Hepatocyte (in vitro differentiated cells): ENCODE measurements at regions not wholly inside any gene's neighbourhood (a gene's known extent, or its start where the extent isn't known, plus 50 kb on each side); places are given as distances from the start of the nearest gene placed in this dataset.

ENCODE experiments used
- DNase-seq: peaks from one replicate; pipeline ENCODE4 v3.0.0-alpha.2; 2016; ENCODE audit warnings: low spot score
- H2AFZ ChIP-seq: fragments of 200-600 bp; sonication (generic); 2 replicates; pipeline ENCODE4 v1.6.0; 2016; ENCODE audit warnings: antibody characterized with exemption, mild to moderate bottlenecking
- H3K27ac ChIP-seq: fragments of 200-600 bp; sonication (generic); 2 replicates; pipeline ENCODE4 v1.5.1; 2016; ENCODE audit warnings: mild to moderate bottlenecking
- H3K27me3 ChIP-seq: fragments of 200-600 bp; sonication (generic); 2 replicates; pipeline ENCODE4 v1.6.1; 2016
- H3K36me3 ChIP-seq: fragments of 200-600 bp; sonication (generic); replicated peaks from 2 replicates; pipeline ENCODE4 v1.5.1; 2016; ENCODE audit warnings: low read depth; ENCODE audit not compliant: insufficient read depth
- H3K4me1 ChIP-seq: fragments of 200-600 bp; sonication (generic); 2 replicates; pipeline ENCODE4 v1.5.1; 2016; ENCODE audit warnings: mild to moderate bottlenecking, moderate library complexity; ENCODE audit not compliant: insufficient read depth
- H3K4me2 ChIP-seq: fragments of 200-600 bp; sonication (generic); 2 replicates; pipeline ENCODE4 v1.6.0; 2016
- H3K4me3 ChIP-seq: fragments of 200-600 bp; sonication (generic); 2 replicates; pipeline ENCODE4 v1.5.1; 2016; ENCODE audit warnings: mild to moderate bottlenecking
- H3K79me2 ChIP-seq: fragments of 200-600 bp; sonication (generic); 2 replicates; pipeline ENCODE4 v1.6.0; 2017; ENCODE audit warnings: mild to moderate bottlenecking
- H3K9me2 ChIP-seq: fragments of 200-600 bp; sonication (generic); replicated peaks from 2 replicates; pipeline ENCODE4 v1.6.0; 2017; ENCODE audit warnings: mild to moderate bottlenecking; ENCODE audit not compliant: insufficient read depth
- H3K9me3 ChIP-seq: fragments of 200-600 bp; sonication (generic); 2 replicates; pipeline ENCODE4 v1.5.1; 2016; ENCODE audit warnings: low read depth, mild to moderate bottlenecking
- H4K20me1 ChIP-seq: fragments of 200-600 bp; sonication (generic); 2 replicates; pipeline ENCODE4 v1.6.0; 2016; ENCODE audit warnings: mild to moderate bottlenecking; ENCODE audit not compliant: insufficient read depth, poor library complexity, severe bottlenecking
- EZH2 ChIP-seq: fragments of 200-600 bp; sonication (generic); IDR thresholded peaks from 2 replicates; pipeline ENCODE4 v1.6.1; 2016; ENCODE audit warnings: antibody characterized with exemption, mild to moderate bottlenecking, borderline replicate concordance
- EZH2phosphoT487 ChIP-seq: fragments of 200-600 bp; sonication (generic); IDR thresholded peaks from one replicate; pipeline ENCODE4 v1.6.1; 2018; ENCODE audit warnings: antibody characterized with exemption, mild to moderate bottlenecking, low read depth, moderate library complexity; ENCODE audit not compliant: unreplicated experiment, severe bottlenecking
- WGBS: methylation state at CpG from one replicate; pipeline ENCODE4 v1.1.6; 2016; ENCODE audit warnings: low lambda C conversion rate; ENCODE audit errors: missing lambda C conversion rate; 5-methylcytosine and 5-hydroxymethylcytosine counted together
- TF ChIP-seq, protein P1 (sequence below): fragments of 200-600 bp; sonication (generic); IDR thresholded peaks from 2 replicates; pipeline ENCODE4 v1.5.1; 2016; ENCODE audit warnings: antibody characterized with exemption, mild to moderate bottlenecking; ENCODE audit not compliant: poor library complexity

DNA sequence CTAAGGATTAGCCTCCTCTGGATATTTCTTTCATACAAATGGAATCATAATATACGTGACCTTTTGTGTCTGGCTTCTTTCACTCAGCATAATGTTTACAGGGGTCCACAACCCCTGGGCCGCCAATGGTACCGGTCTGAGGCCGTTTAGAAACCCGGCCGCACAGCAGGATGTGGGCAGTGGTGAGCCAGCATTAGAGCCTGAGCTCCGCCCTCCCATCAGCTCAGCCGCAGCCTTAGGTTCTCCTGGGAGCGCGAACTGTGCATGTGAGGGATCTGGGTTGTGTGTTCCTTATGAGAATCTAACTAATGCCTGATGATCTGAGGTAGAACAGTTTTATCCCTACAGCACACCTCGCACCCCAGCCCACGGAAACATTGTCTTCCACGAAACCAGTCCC, 229.7 kb downstream of the ICE1 start:
- Histone ChIP-seq H3K79me2 (no peaks in the 10 kb centered on the region), H3K36me3 (no peaks in the 10 kb centered on the region), H4K20me1 (no peaks in the 10 kb centered on the region), H3K9me3 (no peaks in the 10 kb centered on the region), H3K4me2 (no peak overlapping the region), H3K9me2 (no peaks in the 10 kb centered on the region), H3K27me3 (no peaks in the 10 kb centered on the region), H2AFZ (no peak overlapping the region), H3K27ac (no peak overlapping the region), H3K4me3 (no peak overlapping the region), H3K4me1 (no peaks in the 10 kb centered on the region)
- TF ChIP-seq EZH2 (no peak), EZH2phosphoT487 (no peak)
- TF ChIP-seq, protein P1, sequence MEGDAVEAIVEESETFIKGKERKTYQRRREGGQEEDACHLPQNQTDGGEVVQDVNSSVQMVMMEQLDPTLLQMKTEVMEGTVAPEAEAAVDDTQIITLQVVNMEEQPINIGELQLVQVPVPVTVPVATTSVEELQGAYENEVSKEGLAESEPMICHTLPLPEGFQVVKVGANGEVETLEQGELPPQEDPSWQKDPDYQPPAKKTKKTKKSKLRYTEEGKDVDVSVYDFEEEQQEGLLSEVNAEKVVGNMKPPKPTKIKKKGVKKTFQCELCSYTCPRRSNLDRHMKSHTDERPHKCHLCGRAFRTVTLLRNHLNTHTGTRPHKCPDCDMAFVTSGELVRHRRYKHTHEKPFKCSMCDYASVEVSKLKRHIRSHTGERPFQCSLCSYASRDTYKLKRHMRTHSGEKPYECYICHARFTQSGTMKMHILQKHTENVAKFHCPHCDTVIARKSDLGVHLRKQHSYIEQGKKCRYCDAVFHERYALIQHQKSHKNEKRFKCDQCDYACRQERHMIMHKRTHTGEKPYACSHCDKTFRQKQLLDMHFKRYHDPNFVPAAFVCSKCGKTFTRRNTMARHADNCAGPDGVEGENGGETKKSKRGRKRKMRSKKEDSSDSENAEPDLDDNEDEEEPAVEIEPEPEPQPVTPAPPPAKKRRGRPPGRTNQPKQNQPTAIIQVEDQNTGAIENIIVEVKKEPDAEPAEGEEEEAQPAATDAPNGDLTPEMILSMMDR, result no peak
- DNase-seq, result no peak
- 95% methylated on average over 13 of the region's 13 CpGs for WGBS

DNA sequence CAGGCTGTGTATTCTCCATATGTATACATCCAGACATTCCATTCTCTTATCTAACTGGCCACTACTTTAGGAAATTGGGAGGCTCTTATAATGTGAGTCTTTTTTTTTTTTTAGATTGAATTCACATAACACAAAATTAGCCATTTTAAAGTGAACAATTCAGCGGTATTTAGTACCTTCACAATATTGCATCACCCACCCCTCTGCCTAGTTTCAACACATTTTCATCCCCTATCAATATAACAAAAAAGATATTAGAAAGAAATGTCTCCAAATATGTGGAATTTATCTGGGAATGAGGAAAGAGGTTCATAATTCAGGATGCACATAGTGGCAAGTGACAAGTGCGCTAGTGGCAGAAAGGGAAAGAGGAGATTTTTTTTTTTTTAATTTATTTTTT, 228.5 kb downstream of the ICE1 start:
- no peak for TF ChIP-seq EZH2phosphoT487
- no peak for TF ChIP-seq EZH2
- TF ChIP-seq, protein P1, result no peak
- Histone ChIP-seq H2AFZ (no peak overlapping the region), H3K4me1 (no peaks in the 10 kb centered on the region), H3K4me3 (no peak overlapping the region), H3K9me2 (no peaks in the 10 kb centered on the region), H3K4me2 (no peak overlapping the region), H3K27ac (no peak overlapping the region), H3K79me2 (no peaks in the 10 kb centered on the region), H4K20me1 (no peaks in the 10 kb centered on the region), H3K36me3 (no peaks in the 10 kb centered on the region), H3K9me3 (no peaks in the 10 kb centered on the region), H3K27me3 (no peaks in the 10 kb centered on the region)
- 98% methylated on average over 2 of the region's 2 CpGs for WGBS
- DNase-seq, result no peak

DNA sequence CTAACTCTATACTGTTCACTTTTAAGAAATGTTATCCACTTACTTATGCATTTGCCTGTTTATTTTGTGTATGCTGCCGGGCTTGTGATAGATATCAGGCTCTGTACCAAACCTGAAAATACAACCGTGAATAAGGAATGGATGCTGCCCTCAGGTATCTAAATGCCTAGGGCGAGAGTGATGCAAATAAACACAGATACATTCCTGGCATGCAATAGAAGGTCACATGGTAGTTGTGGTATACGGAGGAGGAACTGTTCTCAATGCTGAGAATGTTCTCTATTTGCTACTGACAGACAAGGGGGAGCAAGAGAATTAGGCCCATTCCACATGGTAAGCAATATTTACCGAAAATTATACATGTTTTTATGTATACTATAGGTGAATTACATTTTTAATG, 227.8 kb downstream of the ICE1 start:
- H3K4me2 ChIP-seq, result no peak overlapping the region
- H4K20me1 ChIP-seq, result no peaks in the 10 kb centered on the region
- DNase-seq, result no peak
- no peaks in the 10 kb centered on the region for H3K79me2 ChIP-seq
- WGBS, result 61% methylated on average over 5 of the region's 5 CpGs
- H3K9me3 ChIP-seq, result no peaks in the 10 kb centered on the region
- H3K36me3 ChIP-seq, result no peaks in the 10 kb centered on the region
- no peak overlapping the region for H3K4me3 ChIP-seq
- H3K27me3 ChIP-seq, result no peaks in the 10 kb centered on the region
- TF ChIP-seq, protein P1, result no peak
- TF ChIP-seq EZH2, result no peak
- TF ChIP-seq EZH2phosphoT487, result no peak
- H3K9me2 ChIP-seq, result no peaks in the 10 kb centered on the region
- no peak overlapping the region for H2AFZ ChIP-seq
- H3K4me1 ChIP-seq, result no peaks in the 10 kb centered on the region
- H3K27ac ChIP-seq, result no peak overlapping the region

DNA sequence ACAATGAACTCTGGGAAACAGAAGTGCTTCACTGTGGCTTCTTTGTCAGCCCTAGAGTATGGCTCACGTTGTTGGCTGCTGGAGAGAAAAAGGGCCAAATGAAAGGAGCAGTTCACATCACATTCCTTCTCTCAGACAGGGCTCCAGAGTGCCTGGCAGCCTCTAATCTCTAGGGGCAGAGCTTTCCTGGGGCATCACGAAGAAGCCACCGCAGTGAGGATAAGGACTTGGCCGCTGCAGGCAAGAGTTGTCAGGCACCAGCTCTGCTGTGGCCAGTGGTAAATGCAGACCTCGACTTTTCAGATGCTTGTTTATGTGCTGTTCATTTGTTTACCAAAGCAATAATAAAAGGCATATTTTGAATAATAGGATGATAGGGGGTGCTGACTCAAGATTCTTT, 227.2 kb downstream of the ICE1 start:
- H2AFZ ChIP-seq, result no peak overlapping the region
- H3K27ac ChIP-seq, result no peak overlapping the region
- no peaks in the 10 kb centered on the region for H3K9me3 ChIP-seq
- TF ChIP-seq EZH2phosphoT487 (no peak), EZH2 (no peak)
- TF ChIP-seq, protein P1, result no peak
- no peaks in the 10 kb centered on the region for H3K4me1 ChIP-seq
- H3K4me2 ChIP-seq, result no peak overlapping the region
- 76% methylated on average over 5 of the region's 5 CpGs for WGBS
- H3K36me3 ChIP-seq, result no peaks in the 10 kb centered on the region
- H3K9me2 ChIP-seq, result no peaks in the 10 kb centered on the region
- DNase-seq, result no peak
- H3K4me3 ChIP-seq, result no peak overlapping the region
- no peaks in the 10 kb centered on the region for H3K27me3 ChIP-seq
- H3K79me2 ChIP-seq, result no peaks in the 10 kb centered on the region
- no peaks in the 10 kb centered on the region for H4K20me1 ChIP-seq
